ENCODE measurements at regions not wholly inside any gene's neighbourhood (a gene's known extent, or its start where the extent isn't known, plus 50 kb on each side); places are given as distances from the start of the nearest gene placed in this dataset.

DNA sequence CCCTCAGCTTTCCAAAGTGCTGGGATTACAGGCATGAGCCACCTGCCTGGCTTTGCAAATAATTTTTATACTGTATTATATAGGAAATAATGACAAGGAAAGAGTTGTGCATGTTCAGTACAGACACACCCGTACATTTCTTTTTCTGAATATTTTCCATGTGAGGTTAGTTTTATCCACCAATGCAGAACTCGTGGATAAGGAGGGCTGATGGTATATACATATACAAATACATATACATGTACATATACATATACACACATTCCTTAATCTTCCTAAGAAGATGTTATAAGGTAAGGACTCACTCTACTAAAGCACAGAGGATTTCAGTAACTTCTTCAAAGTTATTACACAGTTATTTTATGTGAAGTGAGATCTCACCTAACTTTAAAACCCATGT is 925.8 kb downstream of the C4orf33 start:
- H3K27ac ChIP-seq: no peak overlapping the region
- ATAC-seq (no peak), DNase-seq (no peak)
- no peak overlapping the region for H3K4me3 ChIP-seq
- H3K27me3 ChIP-seq: no peaks in the 10 kb centered on the region
- intact Hi-C loops (cut with DNase I): no loop called here
- no peaks in the 10 kb centered on the region for H3K9me3 ChIP-seq
- H3K4me1 ChIP-seq: no peaks in the 10 kb centered on the region
- TF ChIP-seq POLR2A (IDR thresholded peaks at IDR 0.05): no peak
- TF ChIP-seq, protein P1, sequence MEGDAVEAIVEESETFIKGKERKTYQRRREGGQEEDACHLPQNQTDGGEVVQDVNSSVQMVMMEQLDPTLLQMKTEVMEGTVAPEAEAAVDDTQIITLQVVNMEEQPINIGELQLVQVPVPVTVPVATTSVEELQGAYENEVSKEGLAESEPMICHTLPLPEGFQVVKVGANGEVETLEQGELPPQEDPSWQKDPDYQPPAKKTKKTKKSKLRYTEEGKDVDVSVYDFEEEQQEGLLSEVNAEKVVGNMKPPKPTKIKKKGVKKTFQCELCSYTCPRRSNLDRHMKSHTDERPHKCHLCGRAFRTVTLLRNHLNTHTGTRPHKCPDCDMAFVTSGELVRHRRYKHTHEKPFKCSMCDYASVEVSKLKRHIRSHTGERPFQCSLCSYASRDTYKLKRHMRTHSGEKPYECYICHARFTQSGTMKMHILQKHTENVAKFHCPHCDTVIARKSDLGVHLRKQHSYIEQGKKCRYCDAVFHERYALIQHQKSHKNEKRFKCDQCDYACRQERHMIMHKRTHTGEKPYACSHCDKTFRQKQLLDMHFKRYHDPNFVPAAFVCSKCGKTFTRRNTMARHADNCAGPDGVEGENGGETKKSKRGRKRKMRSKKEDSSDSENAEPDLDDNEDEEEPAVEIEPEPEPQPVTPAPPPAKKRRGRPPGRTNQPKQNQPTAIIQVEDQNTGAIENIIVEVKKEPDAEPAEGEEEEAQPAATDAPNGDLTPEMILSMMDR (IDR thresholded peaks at IDR 0.05): no peak
- 63% methylated on average over 2 of the region's 2 CpGs for WGBS (ENCODE audit: insufficient coverage, low coverage, low lambda C conversion rate, missing lambda C conversion rate)
- H3K36me3 ChIP-seq: no peaks in the 10 kb centered on the region

DNA sequence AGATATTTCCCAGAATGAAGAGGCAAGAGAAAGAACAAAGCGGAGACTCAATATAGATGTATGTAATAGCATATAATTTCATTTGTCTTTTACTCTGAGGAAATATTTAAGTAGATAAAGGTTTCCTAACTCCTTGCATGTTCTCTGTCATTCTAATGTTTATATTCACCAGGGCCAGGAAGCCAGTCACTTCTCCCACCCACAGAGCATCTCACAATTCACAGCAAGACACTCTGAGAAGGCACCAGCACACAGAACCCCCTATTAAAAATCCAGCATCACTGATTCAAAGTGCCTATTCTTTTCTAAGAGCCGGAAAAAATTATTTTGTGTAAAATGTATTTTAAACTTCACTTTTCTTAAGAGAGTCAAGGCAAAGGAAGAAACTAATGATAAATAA is 927.1 kb downstream of the C4orf33 start:
- ATAC-seq: no peak
- Histone ChIP-seq H3K36me3 (no peaks in the 10 kb centered on the region), H3K4me3 (no peak overlapping the region), H3K4me1 (no peaks in the 10 kb centered on the region), H3K9me3 (no peaks in the 10 kb centered on the region), H3K27ac (no peak overlapping the region), H3K27me3 (no peaks in the 10 kb centered on the region)
- no peak for TF ChIP-seq POLR2A (IDR thresholded peaks at IDR 0.05)
- TF ChIP-seq, protein P1 (IDR thresholded peaks at IDR 0.05): no peak
- no peak for DNase-seq
- WGBS (ENCODE audit: insufficient coverage, low coverage, low lambda C conversion rate, missing lambda C conversion rate): 86% methylated on average over 2 of the region's 2 CpGs
- intact Hi-C loops (cut with DNase I): no loop called here

DNA sequence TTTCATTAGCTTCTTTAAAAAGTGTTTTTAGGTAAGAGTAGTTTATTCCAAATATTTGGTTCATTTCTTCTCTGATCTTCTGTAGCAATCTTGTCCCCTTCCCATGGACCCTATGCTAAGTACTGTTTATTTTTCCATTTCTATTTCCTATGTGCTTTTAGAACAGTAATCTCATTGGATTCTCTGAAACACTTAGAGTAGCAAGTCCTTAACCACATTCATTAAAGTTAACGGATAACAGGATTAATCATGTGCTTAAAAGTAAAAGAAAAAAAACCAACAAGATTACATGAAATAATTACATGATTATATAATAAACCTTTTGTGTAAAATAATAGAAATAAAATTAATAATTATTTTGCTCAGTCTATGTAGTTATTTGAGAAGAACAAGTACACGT is 929.7 kb downstream of the C4orf33 start:
- DNase-seq (no peak), ATAC-seq (no peak)
- no peak for TF ChIP-seq POLR2A (IDR thresholded peaks at IDR 0.05)
- TF ChIP-seq, protein P1 (IDR thresholded peaks at IDR 0.05): no peak
- Histone ChIP-seq H3K27me3 (no peaks in the 10 kb centered on the region), H3K36me3 (no peaks in the 10 kb centered on the region), H3K27ac (no peak overlapping the region), H3K4me3 (no peak overlapping the region), H3K4me1 (no peaks in the 10 kb centered on the region), H3K9me3 (no peaks in the 10 kb centered on the region)
- intact Hi-C loops (cut with DNase I): no loop called here
- 86% methylated on average over 2 of the region's 2 CpGs for WGBS (ENCODE audit: insufficient coverage, low coverage, low lambda C conversion rate, missing lambda C conversion rate)

DNA sequence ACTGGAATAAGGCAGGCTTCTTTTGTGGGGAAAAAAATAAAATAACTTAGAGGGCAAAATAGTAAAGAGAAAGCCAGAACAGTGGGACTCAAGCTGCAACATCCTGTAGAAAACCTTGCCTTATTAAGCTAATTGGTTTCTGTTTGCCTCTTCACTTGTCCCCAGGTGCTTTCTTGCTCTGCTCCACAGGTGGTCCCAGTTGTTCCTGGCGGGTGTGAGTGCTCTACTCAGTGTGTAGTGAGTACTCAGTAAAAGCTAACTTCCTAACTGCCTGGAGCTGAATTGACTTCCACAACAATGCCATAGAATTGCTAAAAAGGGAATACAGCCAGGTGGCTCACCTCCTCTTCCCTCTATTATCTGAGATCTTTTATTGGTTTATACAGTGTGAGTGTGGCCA is 930.2 kb downstream of the C4orf33 start:
- no peak overlapping the region for H3K27ac ChIP-seq
- H3K9me3 ChIP-seq: no peaks in the 10 kb centered on the region
- no peaks in the 10 kb centered on the region for H3K27me3 ChIP-seq
- 86% methylated on average over 1 of the region's 1 CpG for WGBS (ENCODE audit: insufficient coverage, low coverage, low lambda C conversion rate, missing lambda C conversion rate)
- ATAC-seq: no peak
- H3K36me3 ChIP-seq: no peaks in the 10 kb centered on the region
- intact Hi-C loops (cut with DNase I): no loop called here
- no peak for DNase-seq
- TF ChIP-seq POLR2A (IDR thresholded peaks at IDR 0.05): no peak
- TF ChIP-seq, protein P1 (IDR thresholded peaks at IDR 0.05): no peak
- no peak overlapping the region for H3K4me3 ChIP-seq
- H3K4me1 ChIP-seq: no peaks in the 10 kb centered on the region

DNA sequence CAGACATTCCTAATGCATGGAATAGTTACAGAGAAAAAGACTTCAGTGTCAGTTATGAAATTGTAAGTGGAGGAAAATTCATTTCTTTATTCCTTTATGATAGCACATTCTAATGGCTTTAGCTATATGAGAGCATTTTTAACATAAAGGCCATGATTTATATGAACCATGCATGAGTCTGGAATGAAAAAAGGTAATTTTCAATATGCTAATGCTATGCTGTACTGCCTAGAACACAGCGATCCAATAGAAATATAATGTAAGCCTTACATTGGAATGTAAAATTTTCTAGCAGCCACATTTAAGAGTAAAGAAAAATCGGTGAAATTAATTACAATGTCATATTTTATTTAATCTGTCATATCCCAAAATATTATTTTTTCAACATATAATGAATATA is 932.0 kb downstream of the C4orf33 start:
- Histone ChIP-seq H3K4me3 (no peak overlapping the region), H3K36me3 (no peaks in the 10 kb centered on the region), H3K27me3 (no peaks in the 10 kb centered on the region), H3K27ac (no peak overlapping the region), H3K4me1 (no peaks in the 10 kb centered on the region), H3K9me3 (no peaks in the 10 kb centered on the region)
- intact Hi-C loops (cut with DNase I): no loop called here
- 77% methylated on average over 2 of the region's 2 CpGs for WGBS (ENCODE audit: insufficient coverage, low coverage, low lambda C conversion rate, missing lambda C conversion rate)
- no peak for DNase-seq
- TF ChIP-seq, protein P1 (IDR thresholded peaks at IDR 0.05): no peak
- TF ChIP-seq POLR2A (IDR thresholded peaks at IDR 0.05): no peak
- ATAC-seq: no peak

Measured in right lobe of liver (tissue), 6 donors.